ENCODE measurements at regions not wholly inside any gene's neighbourhood (a gene's known extent, or its start where the extent isn't known, plus 50 kb on each side); places are given as distances from the start of the nearest gene placed in this dataset.

DNA sequence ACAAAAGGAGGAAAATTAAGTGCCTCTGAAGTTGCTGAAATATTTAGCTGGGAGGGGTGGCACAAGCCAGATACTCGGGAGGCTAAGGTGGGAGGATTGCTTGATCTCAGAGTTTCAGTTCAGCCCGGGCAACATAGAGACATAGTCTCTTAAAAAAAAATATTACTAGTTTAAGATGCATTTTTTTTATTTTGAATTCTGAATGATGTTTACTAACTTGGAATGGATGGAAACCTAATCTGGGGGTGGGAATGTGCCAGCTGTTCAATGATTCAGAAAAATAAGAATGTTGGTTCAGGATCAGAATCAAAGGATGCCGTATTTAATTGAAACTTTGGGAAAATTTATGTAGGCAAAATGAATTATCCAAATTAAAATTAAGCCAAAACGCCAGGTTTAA lies 167.2 kb upstream of the ANK2 start:
- TF ChIP-seq, protein P1, sequence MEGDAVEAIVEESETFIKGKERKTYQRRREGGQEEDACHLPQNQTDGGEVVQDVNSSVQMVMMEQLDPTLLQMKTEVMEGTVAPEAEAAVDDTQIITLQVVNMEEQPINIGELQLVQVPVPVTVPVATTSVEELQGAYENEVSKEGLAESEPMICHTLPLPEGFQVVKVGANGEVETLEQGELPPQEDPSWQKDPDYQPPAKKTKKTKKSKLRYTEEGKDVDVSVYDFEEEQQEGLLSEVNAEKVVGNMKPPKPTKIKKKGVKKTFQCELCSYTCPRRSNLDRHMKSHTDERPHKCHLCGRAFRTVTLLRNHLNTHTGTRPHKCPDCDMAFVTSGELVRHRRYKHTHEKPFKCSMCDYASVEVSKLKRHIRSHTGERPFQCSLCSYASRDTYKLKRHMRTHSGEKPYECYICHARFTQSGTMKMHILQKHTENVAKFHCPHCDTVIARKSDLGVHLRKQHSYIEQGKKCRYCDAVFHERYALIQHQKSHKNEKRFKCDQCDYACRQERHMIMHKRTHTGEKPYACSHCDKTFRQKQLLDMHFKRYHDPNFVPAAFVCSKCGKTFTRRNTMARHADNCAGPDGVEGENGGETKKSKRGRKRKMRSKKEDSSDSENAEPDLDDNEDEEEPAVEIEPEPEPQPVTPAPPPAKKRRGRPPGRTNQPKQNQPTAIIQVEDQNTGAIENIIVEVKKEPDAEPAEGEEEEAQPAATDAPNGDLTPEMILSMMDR (IDR thresholded peaks at IDR 0.05; ENCODE audit: extremely low read depth in 1 of 2, insufficient read depth in 1 of 2, low read depth in 1 of 2, low read length in 2 of 2), result no peak
- no peak for TF ChIP-seq POLR2A (IDR thresholded peaks at IDR 0.05; ENCODE audit: low read depth, low read length)
- no peak for TF ChIP-seq POLR2AphosphoS5 (IDR thresholded peaks at IDR 0.05; ENCODE audit: insufficient read depth, low read depth, low read length)
